GM23248 (cell line): ENCODE measurements at regions not wholly inside any gene's neighbourhood (a gene's known extent, or its start where the extent isn't known, plus 50 kb on each side); places are given as distances from the start of the nearest gene placed in this dataset.

Experiments
- EZH2 ChIP-seq: fragments of 200-600 bp; sonication (generic); IDR thresholded peaks from 2 replicates; pipeline ENCODE4 v1.6.1; 2018; ENCODE audit warnings: antibody characterized with exemption, mild to moderate bottlenecking; ENCODE audit not compliant: insufficient read depth, poor library complexity, severe bottlenecking
- EZH2phosphoT487 ChIP-seq: fragments of 200-600 bp; sonication (generic); IDR thresholded peaks from 2 replicates; pipeline ENCODE4 v1.6.1; 2018; ENCODE audit warnings: antibody characterized with exemption, moderate library complexity, mild to moderate bottlenecking, low read depth; ENCODE audit not compliant: insufficient read depth

DNA sequence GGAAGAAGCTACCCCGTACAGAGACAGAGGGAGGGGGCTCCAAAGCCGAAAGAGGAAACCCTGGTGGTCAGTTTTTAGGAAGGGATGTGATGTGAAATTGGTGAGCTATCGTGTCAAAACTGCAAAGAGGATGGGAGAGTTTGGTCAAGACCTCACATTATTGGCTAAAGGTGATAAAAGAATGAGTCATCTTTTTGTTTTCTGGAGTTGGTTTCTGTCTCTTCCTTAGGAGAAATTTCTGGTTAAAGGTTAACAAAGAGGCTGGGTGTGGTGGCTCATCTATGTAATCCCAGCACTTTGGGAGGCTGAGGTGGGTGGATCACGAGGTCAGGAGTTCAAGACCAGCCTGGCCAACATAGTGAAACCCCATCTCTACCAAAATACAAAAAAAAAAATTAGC, 217.8 kb upstream of the CBLB start:
- no peak for TF ChIP-seq EZH2phosphoT487
- no peak for TF ChIP-seq EZH2
